ENCODE measurements at regions not wholly inside any gene's neighbourhood (a gene's known extent, or its start where the extent isn't known, plus 50 kb on each side); places are given as distances from the start of the nearest gene placed in this dataset.

GRCh38 chr11:119863851-119864601 lies 135.0 kb upstream of the NECTIN1 start:
- Histone ChIP-seq H3K36me3 (no peaks in the 10 kb centered on the region), H3K27ac (no peak overlapping the region), H3K4me1 (ENCODE audit: control insufficient read depth in 1 of 2, low read depth in 2 of 2) (no peaks in the 10 kb centered on the region), H3K9me3 (no peaks in the 10 kb centered on the region), H3K4me3 (no peak overlapping the region), H3K27me3 (replicated peaks; ENCODE audit: insufficient read depth) (no peaks in the 10 kb centered on the region)
- no peak for DNase-seq (ENCODE audit: low spot score)
- TF ChIP-seq, protein P1, sequence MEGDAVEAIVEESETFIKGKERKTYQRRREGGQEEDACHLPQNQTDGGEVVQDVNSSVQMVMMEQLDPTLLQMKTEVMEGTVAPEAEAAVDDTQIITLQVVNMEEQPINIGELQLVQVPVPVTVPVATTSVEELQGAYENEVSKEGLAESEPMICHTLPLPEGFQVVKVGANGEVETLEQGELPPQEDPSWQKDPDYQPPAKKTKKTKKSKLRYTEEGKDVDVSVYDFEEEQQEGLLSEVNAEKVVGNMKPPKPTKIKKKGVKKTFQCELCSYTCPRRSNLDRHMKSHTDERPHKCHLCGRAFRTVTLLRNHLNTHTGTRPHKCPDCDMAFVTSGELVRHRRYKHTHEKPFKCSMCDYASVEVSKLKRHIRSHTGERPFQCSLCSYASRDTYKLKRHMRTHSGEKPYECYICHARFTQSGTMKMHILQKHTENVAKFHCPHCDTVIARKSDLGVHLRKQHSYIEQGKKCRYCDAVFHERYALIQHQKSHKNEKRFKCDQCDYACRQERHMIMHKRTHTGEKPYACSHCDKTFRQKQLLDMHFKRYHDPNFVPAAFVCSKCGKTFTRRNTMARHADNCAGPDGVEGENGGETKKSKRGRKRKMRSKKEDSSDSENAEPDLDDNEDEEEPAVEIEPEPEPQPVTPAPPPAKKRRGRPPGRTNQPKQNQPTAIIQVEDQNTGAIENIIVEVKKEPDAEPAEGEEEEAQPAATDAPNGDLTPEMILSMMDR (IDR thresholded peaks at IDR 0.05) = no peak
- no peak for ATAC-seq (ENCODE audit: insufficient number of reproducible peaks, low FRiP score, low read depth)

DNA sequence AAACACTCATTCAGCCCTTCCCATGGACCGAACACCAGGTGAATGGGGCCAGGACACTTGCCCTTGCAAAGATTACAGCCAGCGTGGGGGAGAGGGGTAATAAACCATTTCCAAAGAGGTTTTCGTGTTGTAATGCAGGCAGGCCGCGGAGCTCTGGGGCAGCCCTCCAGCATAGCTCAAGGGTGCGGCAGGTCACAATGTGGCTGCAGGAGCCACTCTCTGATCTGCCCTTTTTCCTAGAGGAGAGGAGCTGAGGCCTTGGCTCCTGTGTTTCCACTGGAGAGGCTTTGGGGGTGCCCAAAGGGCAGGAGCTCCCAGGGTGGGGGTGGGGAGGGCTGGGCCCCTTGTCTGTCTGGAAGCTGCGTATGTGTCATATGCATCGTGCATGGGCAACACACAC lies 134.2 kb upstream of the NECTIN1 start:
- DNase-seq (ENCODE audit: low spot score) (no peak), ATAC-seq (ENCODE audit: insufficient number of reproducible peaks, low FRiP score, low read depth) (no peak)
- Histone ChIP-seq H3K9me3 (no peaks in the 10 kb centered on the region), H3K36me3 (no peaks in the 10 kb centered on the region), H3K4me3 (no peak overlapping the region), H3K27me3 (replicated peaks; ENCODE audit: insufficient read depth) (no peaks in the 10 kb centered on the region), H3K27ac (no peak overlapping the region), H3K4me1 (ENCODE audit: control insufficient read depth in 1 of 2, low read depth in 2 of 2) (no peaks in the 10 kb centered on the region)
- TF ChIP-seq, protein P1 (IDR thresholded peaks at IDR 0.05) = no peak

GRCh38 chr11:119861160-119861559 lies 132.2 kb upstream of the NECTIN1 start:
- Histone ChIP-seq H3K4me3 (no peak overlapping the region), H3K9me3 (no peaks in the 10 kb centered on the region), H3K4me1 (ENCODE audit: control insufficient read depth in 1 of 2, low read depth in 2 of 2) (no peaks in the 10 kb centered on the region), H3K27me3 (replicated peaks; ENCODE audit: insufficient read depth) (no peaks in the 10 kb centered on the region), H3K36me3 (no peaks in the 10 kb centered on the region), H3K27ac (no peak overlapping the region)
- ATAC-seq (ENCODE audit: insufficient number of reproducible peaks, low FRiP score, low read depth) (no peak), DNase-seq (ENCODE audit: low spot score) (no peak)
- TF ChIP-seq, protein P1 (IDR thresholded peaks at IDR 0.05) = no peak

DNA sequence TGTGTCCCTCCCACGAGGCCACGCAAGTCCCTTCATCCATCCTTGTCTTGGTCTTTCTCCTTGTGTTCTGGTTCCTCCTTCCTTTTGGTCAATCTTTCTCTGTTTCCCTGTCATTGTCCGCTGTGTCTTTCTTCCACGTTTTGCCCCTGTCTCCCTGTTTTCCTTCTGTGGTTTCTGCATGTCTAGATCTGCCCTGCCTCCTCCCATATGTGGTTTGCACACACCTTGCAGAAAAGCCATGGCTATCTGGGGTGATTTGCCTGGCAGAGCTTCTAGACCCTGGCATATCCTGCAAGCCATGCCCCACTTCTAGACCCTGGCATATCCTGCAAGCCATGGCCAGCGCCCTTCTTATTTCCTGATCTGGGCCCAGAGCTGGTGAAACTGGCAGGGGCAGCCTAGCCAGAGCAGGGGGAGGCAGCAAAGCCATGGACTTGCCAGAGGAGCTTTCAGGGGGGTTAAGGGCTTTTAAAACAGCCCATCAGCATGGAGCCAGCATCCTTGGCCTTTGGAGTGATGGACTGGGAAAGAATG lies 131.6 kb upstream of the NECTIN1 start:
- TF ChIP-seq, protein P1 (IDR thresholded peaks at IDR 0.05) = no peak
- DNase-seq (ENCODE audit: low spot score) = no peak

DNA sequence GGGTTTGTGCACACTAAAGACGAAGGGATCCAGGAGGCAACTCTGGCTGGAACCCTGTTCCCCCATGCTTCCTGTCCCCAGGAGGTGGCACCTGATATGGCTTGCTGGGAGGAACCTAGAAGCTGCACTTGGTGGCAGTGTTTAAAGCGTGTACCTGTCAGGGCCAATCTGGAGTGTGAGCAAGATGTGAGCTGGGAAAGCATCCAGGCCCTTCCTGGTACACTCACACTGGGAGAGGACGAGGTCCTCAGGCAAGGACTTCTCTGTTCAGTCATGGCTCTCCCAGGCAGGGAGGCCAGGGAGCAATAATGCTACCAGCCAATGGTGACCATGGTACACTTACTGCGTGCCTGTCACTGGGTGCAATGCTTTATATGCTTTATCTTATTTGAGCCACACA lies 130.7 kb upstream of the NECTIN1 start:
- peaks cover 0 to 6% of the 10 kb centered on the region in 2 donors for H3K4me1 ChIP-seq (ENCODE audit: control insufficient read depth in 1 of 2, low read depth in 2 of 2)
- no peak for ATAC-seq (ENCODE audit: insufficient number of reproducible peaks, low FRiP score, low read depth)
- no peak for DNase-seq (ENCODE audit: low spot score)
- TF ChIP-seq, protein P1 (IDR thresholded peaks at IDR 0.05) = no peak
- H3K27ac ChIP-seq = no peak overlapping the region
- no peaks in the 10 kb centered on the region for H3K27me3 ChIP-seq (replicated peaks; ENCODE audit: insufficient read depth)
- H3K9me3 ChIP-seq = no peaks in the 10 kb centered on the region
- H3K36me3 ChIP-seq = no peaks in the 10 kb centered on the region
- H3K4me3 ChIP-seq = no peak overlapping the region

More for the DNA sequence above, 131.6 kb upstream of the NECTIN1 start:
- H3K9me3 ChIP-seq = no peaks in the 10 kb centered on the region
- H3K4me3 ChIP-seq = no peak overlapping the region
- ATAC-seq (ENCODE audit: insufficient number of reproducible peaks, low FRiP score, low read depth) = no peak
- H3K27ac ChIP-seq = no peak overlapping the region
- H3K4me1 ChIP-seq (ENCODE audit: control insufficient read depth in 1 of 2, low read depth in 2 of 2) = no peaks in the 10 kb centered on the region
- no peaks in the 10 kb centered on the region for H3K27me3 ChIP-seq (replicated peaks; ENCODE audit: insufficient read depth)
- no peaks in the 10 kb centered on the region for H3K36me3 ChIP-seq
